H1 (cell line): ENCODE measurements at regions not wholly inside any gene's neighbourhood (a gene's known extent, or its start where the extent isn't known, plus 50 kb on each side); places are given as distances from the start of the nearest gene placed in this dataset.

Experiments
- CTCF ChIA-PET: fragments of 300-600 bp; sonication (Branson Sonifier 250); formaldehyde crosslinking; loops from one replicate; lab custom pipeline; 2021; ENCODE audit not compliant: partially characterized antibody; lab: Charles Lee
- POLR2A ChIA-PET: fragments of 300-600 bp; sonication (Branson Sonifier 250); formaldehyde crosslinking; loops from one replicate; lab custom pipeline; 2021; ENCODE audit warnings: inconsistent platforms; ENCODE audit not compliant: partially characterized antibody; lab: Charles Lee
- DNase-seq, 2 experiments: peaks; one replicate each; pipeline versions ENCODE4 v3.0.0 to v3.0.0-alpha.2; 2010 to 2022; ENCODE audit warnings: low spot score in 2 of 2, low read depth in 1 of 2, mixed read lengths in 1 of 2
- FAIRE-seq: peaks from 2 replicates; lab custom pipeline; 2011; peaks lifted over from hg19 to GRCh38; lab: Jason Lieb, UNC
- H2AFZ ChIP-seq: 2 replicates; pipeline ENCODE4 v1.8.1; 2012; ENCODE audit warnings: low read length, inconsistent platforms
- H2AK5ac ChIP-seq: 2 replicates; pipeline ENCODE4 v1.6.1; 2013; ENCODE audit warnings: low read depth, low read length
- H2BK120ac ChIP-seq: replicated peaks from 2 replicates; pipeline ENCODE3; 2013; ENCODE audit warnings: low read depth, low read length, inconsistent platforms
- H2BK12ac ChIP-seq: 2 replicates; pipeline ENCODE4 v1.6.1; 2013; ENCODE audit warnings: low read depth, low read length
- H2BK15ac ChIP-seq: 2 replicates; pipeline ENCODE4 v1.6.1; 2013; ENCODE audit warnings: low read length
- H2BK20ac ChIP-seq: 2 replicates; pipeline ENCODE4 v1.6.1; 2013; ENCODE audit warnings: low read length
- H2BK5ac ChIP-seq: 2 replicates; pipeline ENCODE4 v1.6.1; 2013; ENCODE audit warnings: low read depth, low read length
- H3K14ac ChIP-seq: 2 replicates; pipeline ENCODE4 v1.6.1; 2013; ENCODE audit warnings: inconsistent platforms; ENCODE audit not compliant: insufficient read length
- H3K18ac ChIP-seq: 2 replicates; pipeline ENCODE4 v1.6.1; 2013; ENCODE audit warnings: low read length; ENCODE audit errors: extremely low read depth
- H3K23ac ChIP-seq: 2 replicates; pipeline ENCODE4 v1.6.1; 2013; ENCODE audit warnings: inconsistent platforms; ENCODE audit not compliant: insufficient read length
- H3K23me2 ChIP-seq: 2 replicates; pipeline ENCODE4 v1.6.1; 2013; ENCODE audit warnings: low read depth, low read length
- H3K27ac ChIP-seq: 2 replicates; pipeline ENCODE4 v1.6.1; 2011; ENCODE audit warnings: low read depth, low read length, inconsistent platforms
- H3K27me3 ChIP-seq, 4 experiments: replicated peaks in 1 of 4; 1 replicate in 1 of 4; 2 replicates in 3 of 4; pipeline versions ENCODE4 v1.6.1 to v1.8.1; 2011 to 2013; ENCODE audit warnings: low read length in 3 of 4, mild to moderate bottlenecking in 3 of 4, inconsistent platforms in 2 of 4, mixed read lengths in 2 of 4, moderate library complexity in 1 of 4; ENCODE audit not compliant: control insufficient read depth in 3 of 4, insufficient read depth in 3 of 4; ENCODE audit errors: extremely low read depth in 1 of 4
- H3K36me3 ChIP-seq, 4 experiments: 2 replicates each; pipeline versions ENCODE4 v1.6.1 to v1.8.1; 2011 to 2013; ENCODE audit warnings: mild to moderate bottlenecking in 4 of 4, low read length in 3 of 4, moderate library complexity in 2 of 4, control low read depth in 1 of 4, inconsistent platforms in 1 of 4; ENCODE audit not compliant: insufficient read depth in 4 of 4, control insufficient read depth in 2 of 4
- H3K4ac ChIP-seq: replicated peaks from 2 replicates; pipeline ENCODE3; 2013; ENCODE audit warnings: low read length, low read depth, mixed read lengths, inconsistent platforms; ENCODE audit not compliant: insufficient read length
- H3K4me1 ChIP-seq, 4 experiments: replicated peaks in 1 of 4; 1 replicate in 1 of 4; 2 replicates in 3 of 4; pipeline versions ENCODE4 v1.6.1 to v1.8.1; 2011 to 2013; ENCODE audit warnings: low read length in 3 of 4, inconsistent platforms in 2 of 4, mixed read lengths in 1 of 4; ENCODE audit not compliant: insufficient read depth in 4 of 4, control insufficient read depth in 3 of 4
- H3K4me2 ChIP-seq, 2 experiments: 2 replicates each; pipeline versions ENCODE4 v1.6.1 to v1.8.1; 2011 to 2013; ENCODE audit warnings: low read depth in 2 of 2, low read length in 2 of 2, control low read depth in 1 of 2, inconsistent platforms in 1 of 2, mild to moderate bottlenecking in 1 of 2; ENCODE audit not compliant: insufficient read depth in 1 of 2
- H3K4me3 ChIP-seq, 4 experiments: fragments of 200-600, 300-600 bp in 1 of 4; sonication (generic), shearing (Covaris generic), sonication (Bioruptor Twin) in 1 of 4; 2 replicates each; pipeline versions ENCODE4 v1.5.1 to v1.8.1; 2011 to 2016; ENCODE audit warnings: low read length in 4 of 4, low read depth in 3 of 4, control low read depth in 2 of 4, inconsistent platforms in 2 of 4, mild to moderate bottlenecking in 2 of 4, mixed read lengths in 1 of 4, moderate library complexity in 1 of 4; ENCODE audit not compliant: insufficient read depth in 2 of 4; ENCODE audit errors: extremely low read depth in 1 of 4
- H3K56ac ChIP-seq: replicated peaks from 2 replicates; pipeline ENCODE3; 2013; ENCODE audit warnings: low read depth, mild to moderate bottlenecking, mixed read lengths, low read length, inconsistent platforms; ENCODE audit not compliant: insufficient read length
- H3K79me1 ChIP-seq: 2 replicates; pipeline ENCODE4 v1.6.1; 2013; ENCODE audit warnings: low read depth, low read length, control low read depth
- H3K79me2 ChIP-seq, 2 experiments: 2 replicates each; pipeline versions ENCODE4 v1.6.1 to v1.8.1; 2012 to 2013; ENCODE audit warnings: low read length in 2 of 2, mild to moderate bottlenecking in 2 of 2, inconsistent platforms in 1 of 2; ENCODE audit not compliant: insufficient read depth in 2 of 2, control insufficient read depth in 1 of 2
- H3K9ac ChIP-seq, 4 experiments: replicated peaks in 1 of 4; 1 replicate in 1 of 4; 2 replicates in 3 of 4; pipeline versions ENCODE4 v1.6.1 to v1.8.1; 2011 to 2013; ENCODE audit warnings: low read depth in 3 of 4, low read length in 3 of 4, control low read depth in 2 of 4, mild to moderate bottlenecking in 2 of 4, moderate library complexity in 2 of 4, inconsistent platforms in 1 of 4; ENCODE audit errors: extremely low read depth in 1 of 4
- H3K9me3 ChIP-seq, 2 experiments: 2 replicates each; pipeline versions ENCODE4 v1.6.1 to v1.8.1; 2012 to 2013; ENCODE audit warnings: mild to moderate bottlenecking in 2 of 2, moderate library complexity in 2 of 2, control low read depth in 1 of 2, inconsistent platforms in 1 of 2, low read depth in 1 of 2, low read length in 1 of 2, mixed read lengths in 1 of 2; ENCODE audit not compliant: insufficient read depth in 2 of 2
- H4K20me1 ChIP-seq, 2 experiments: replicated peaks in 1 of 2; 2 replicates each; pipeline versions ENCODE3 to v1.8.1; 2011 to 2013; ENCODE audit warnings: inconsistent platforms in 2 of 2, low read length in 2 of 2, mild to moderate bottlenecking in 1 of 2; ENCODE audit not compliant: insufficient read depth in 2 of 2, control insufficient read depth in 1 of 2
- H4K5ac ChIP-seq: 2 replicates; pipeline ENCODE4 v1.6.1; 2013; ENCODE audit warnings: low read length, low read depth, mixed read lengths, inconsistent platforms; ENCODE audit not compliant: insufficient read length
- H4K8ac ChIP-seq: 2 replicates; pipeline ENCODE4 v1.8.0; 2013; ENCODE audit warnings: mild to moderate bottlenecking, moderate library complexity, low read length, inconsistent platforms; ENCODE audit not compliant: insufficient read depth; ENCODE audit errors: extremely low read depth
- H4K91ac ChIP-seq: replicated peaks from 2 replicates; pipeline ENCODE3; 2013; ENCODE audit warnings: low read length, mixed read lengths, inconsistent platforms; ENCODE audit not compliant: insufficient read length
- CTBP2 ChIP-seq: IDR thresholded peaks from 2 replicates; pipeline ENCODE4 v1.7.0; 2011; ENCODE audit warnings: borderline replicate concordance, mild to moderate bottlenecking, moderate library complexity, mixed read lengths, low read length; ENCODE audit not compliant: insufficient read depth, insufficient read length
- FOSL1 ChIP-seq: IDR thresholded peaks from 2 replicates; pipeline ENCODE4 v1.6.1; 2011; ENCODE audit warnings: mild to moderate bottlenecking, low read depth, low read length, moderate library complexity; ENCODE audit not compliant: insufficient read depth
- HDAC6 ChIP-seq: IDR thresholded peaks from one replicate; pipeline ENCODE4 v1.7.1; 2012; ENCODE audit warnings: low read depth, mild to moderate bottlenecking, inconsistent platforms, low read length, moderate library complexity
- POLR2A ChIP-seq, 2 experiments: IDR thresholded peaks; 1 replicate in 1 of 2; 2 replicates in 1 of 2; pipeline ENCODE4 v1.6.1; 2011; ENCODE audit warnings: low read depth in 2 of 2, low read length in 2 of 2, mild to moderate bottlenecking in 2 of 2; ENCODE audit errors: control extremely low read depth in 1 of 2
- SAP30 ChIP-seq: fragments of 300-600 bp; sonication (generic); IDR thresholded peaks from 2 replicates; pipeline ENCODE4 v1.7.1; 2012; ENCODE audit warnings: low read length, moderate library complexity, mild to moderate bottlenecking, inconsistent platforms; ENCODE audit not compliant: insufficient read depth, insufficient replicate concordance
- SIX5 ChIP-seq: IDR thresholded peaks from 2 replicates; pipeline ENCODE4 v1.6.1; 2011; ENCODE audit warnings: mild to moderate bottlenecking, low read depth, low read length
- TAF1 ChIP-seq: IDR thresholded peaks from 2 replicates; pipeline ENCODE4 v1.6.1; 2011; ENCODE audit warnings: mild to moderate bottlenecking, low read depth, low read length
- TCF12 ChIP-seq: IDR thresholded peaks from 2 replicates; pipeline ENCODE4 v1.6.1; 2011; ENCODE audit warnings: low read depth, mild to moderate bottlenecking, low read length
- YY1 ChIP-seq: IDR thresholded peaks from 2 replicates; pipeline ENCODE4 v1.6.1; 2011; ENCODE audit warnings: low read depth, mild to moderate bottlenecking, low read length
- WGBS, 2 experiments: shearing (Covaris generic) in 1 of 2; methylation state at CpG; one replicate each; pipeline versions ENCODE4 v1.1.6 to v1.1.7; 2013 to 2015; ENCODE audit warnings: low lambda C conversion rate in 2 of 2, mixed read lengths in 2 of 2, inconsistent platforms in 1 of 2, low coverage in 1 of 2, missing lambda C conversion rate in 1 of 2; ENCODE audit not compliant: insufficient replicate concordance in 2 of 2, insufficient coverage in 1 of 2, insufficient read length in 1 of 2; ENCODE audit errors: extremely low coverage in 1 of 2, missing lambda C conversion rate in 1 of 2; 5-methylcytosine and 5-hydroxymethylcytosine counted together
- TF ChIP-seq, protein P1 (sequence below): IDR thresholded peaks from 2 replicates; pipeline ENCODE4 v1.6.1; 2011; ENCODE audit warnings: low read length, improper control_type of control experiment
- TF ChIP-seq, protein P2 (sequence below): IDR thresholded peaks from 2 replicates; pipeline ENCODE4 v1.6.1; 2011; ENCODE audit warnings: low read depth, mild to moderate bottlenecking, low read length; ENCODE audit not compliant: insufficient read depth
- TF ChIP-seq, protein P3 (sequence below): IDR thresholded peaks from 2 replicates; pipeline ENCODE4 v1.6.1; 2012; ENCODE audit warnings: low read length, inconsistent platforms

DNA sequence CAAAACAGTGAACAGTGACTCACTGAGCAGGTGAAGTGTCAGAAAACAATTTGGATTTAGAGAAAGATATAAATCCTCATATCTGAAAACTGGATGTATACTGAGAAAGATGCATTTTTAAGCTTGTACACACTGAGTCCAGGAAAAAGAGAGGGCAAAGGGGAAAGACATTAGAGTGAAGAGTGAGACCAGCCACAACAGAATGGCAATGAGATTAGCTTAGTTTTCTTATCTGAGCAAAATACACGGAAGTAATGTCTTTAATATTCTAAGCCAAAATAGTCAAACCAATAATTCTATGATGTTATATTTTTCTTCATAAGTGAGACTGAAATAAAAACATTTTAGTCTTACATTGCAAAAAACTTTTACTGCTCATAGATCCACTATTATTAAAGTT is 236.0 kb downstream of the SLITRK5 start:
- H3K4me3 ChIP-seq: no peak overlapping the region
- FAIRE-seq (no peak), DNase-seq (no peak)
- H2BK20ac ChIP-seq: no peak overlapping the region
- H3K23me2 ChIP-seq: no peaks in the 10 kb centered on the region
- H3K14ac ChIP-seq: no peak overlapping the region
- H3K36me3 ChIP-seq: no peaks in the 10 kb centered on the region
- no peak overlapping the region for H2BK120ac ChIP-seq
- H2AK5ac ChIP-seq: no peak overlapping the region
- no peak overlapping the region for H2AFZ ChIP-seq
- no peaks in the 10 kb centered on the region for H3K9me3 ChIP-seq
- H3K4me2 ChIP-seq: no peak overlapping the region
- ChIA-PET POLR2A (no interaction called here), CTCF (interaction anchor here (0.9 kb wide), 1 partner anchor 97 kb away, joined by 3 read pairs; no protein-coding TSS in a partner anchor)
- H2BK12ac ChIP-seq: no peak overlapping the region
- no peak overlapping the region for H4K8ac ChIP-seq
- H4K20me1 ChIP-seq: no peaks in the 10 kb centered on the region
- no peak overlapping the region for H3K27ac ChIP-seq
- H2BK15ac ChIP-seq: no peak overlapping the region
- H3K4ac ChIP-seq: no peak overlapping the region
- H3K27me3 ChIP-seq: no peaks in the 10 kb centered on the region
- H3K4me1 ChIP-seq: no peaks in the 10 kb centered on the region
- no peak overlapping the region for H3K56ac ChIP-seq
- WGBS, 2 experiments: 94% methylated on average over 1 of the region's 1 CpG; no CpG with 5 or more reads in 1 of the 2 experiments
- H2BK5ac ChIP-seq: no peak overlapping the region
- H3K79me1 ChIP-seq: no peaks in the 10 kb centered on the region
- H3K9ac ChIP-seq: no peak overlapping the region
- no peak overlapping the region for H3K23ac ChIP-seq
- no peaks in the 10 kb centered on the region for H3K79me2 ChIP-seq
- no peak overlapping the region for H4K5ac ChIP-seq
- no peak overlapping the region for H3K18ac ChIP-seq
- H4K91ac ChIP-seq: no peak overlapping the region
- TF ChIP-seq, protein P1, sequence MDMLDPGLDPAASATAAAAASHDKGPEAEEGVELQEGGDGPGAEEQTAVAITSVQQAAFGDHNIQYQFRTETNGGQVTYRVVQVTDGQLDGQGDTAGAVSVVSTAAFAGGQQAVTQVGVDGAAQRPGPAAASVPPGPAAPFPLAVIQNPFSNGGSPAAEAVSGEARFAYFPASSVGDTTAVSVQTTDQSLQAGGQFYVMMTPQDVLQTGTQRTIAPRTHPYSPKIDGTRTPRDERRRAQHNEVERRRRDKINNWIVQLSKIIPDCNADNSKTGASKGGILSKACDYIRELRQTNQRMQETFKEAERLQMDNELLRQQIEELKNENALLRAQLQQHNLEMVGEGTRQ: no peak
- TF ChIP-seq SIX5: no peak
- no peak for TF ChIP-seq FOSL1
- no peak for TF ChIP-seq POLR2A (IDR thresholded peaks at IDR 0.05; ENCODE audit: control extremely low read depth in 1 of 2, low read depth in 2 of 2, low read length in 2 of 2)
- TF ChIP-seq, protein P2, sequence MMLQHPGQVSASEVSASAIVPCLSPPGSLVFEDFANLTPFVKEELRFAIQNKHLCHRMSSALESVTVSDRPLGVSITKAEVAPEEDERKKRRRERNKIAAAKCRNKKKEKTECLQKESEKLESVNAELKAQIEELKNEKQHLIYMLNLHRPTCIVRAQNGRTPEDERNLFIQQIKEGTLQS: no peak
- TF ChIP-seq SAP30: no peak
- TF ChIP-seq TAF1: no peak
- no peak for TF ChIP-seq YY1
- no peak for TF ChIP-seq TCF12
- no peak for TF ChIP-seq HDAC6
- TF ChIP-seq, protein P3, sequence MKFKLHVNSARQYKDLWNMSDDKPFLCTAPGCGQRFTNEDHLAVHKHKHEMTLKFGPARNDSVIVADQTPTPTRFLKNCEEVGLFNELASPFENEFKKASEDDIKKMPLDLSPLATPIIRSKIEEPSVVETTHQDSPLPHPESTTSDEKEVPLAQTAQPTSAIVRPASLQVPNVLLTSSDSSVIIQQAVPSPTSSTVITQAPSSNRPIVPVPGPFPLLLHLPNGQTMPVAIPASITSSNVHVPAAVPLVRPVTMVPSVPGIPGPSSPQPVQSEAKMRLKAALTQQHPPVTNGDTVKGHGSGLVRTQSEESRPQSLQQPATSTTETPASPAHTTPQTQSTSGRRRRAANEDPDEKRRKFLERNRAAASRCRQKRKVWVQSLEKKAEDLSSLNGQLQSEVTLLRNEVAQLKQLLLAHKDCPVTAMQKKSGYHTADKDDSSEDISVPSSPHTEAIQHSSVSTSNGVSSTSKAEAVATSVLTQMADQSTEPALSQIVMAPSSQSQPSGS: no peak
- TF ChIP-seq CTBP2: no peak
